ENCODE measurements at regions not wholly inside any gene's neighbourhood (a gene's known extent, or its start where the extent isn't known, plus 50 kb on each side); places are given as distances from the start of the nearest gene placed in this dataset.

GRCh38 chr1:5590717-5591116, 401.5 kb downstream of the NPHP4 start:
- Histone ChIP-seq H3K4me3 (ENCODE audit: low read length) (no peak overlapping the region), H4K20me1 (ENCODE audit: control insufficient read depth, insufficient read depth, low read depth, low read length) (no peaks in the 10 kb centered on the region), H3K79me2 (ENCODE audit: control insufficient read depth, low read length) (no peaks in the 10 kb centered on the region), H3K9me3 (ENCODE audit: control insufficient read depth, insufficient read depth, low read length) (peaks cover 5% of the 10 kb centered on the region; the same call in 1 of the 2 replicates), H3K27ac (ENCODE audit: low read depth, low read length) (no peak overlapping the region), H3K4me2 (ENCODE audit: low read length) (no peak overlapping the region), H3K4me1 (ENCODE audit: control insufficient read depth, low read length) (no peaks in the 10 kb centered on the region), H3K27me3 (ENCODE audit: control insufficient read depth, low read length) (no peaks in the 10 kb centered on the region), H3K9me2 (replicated peaks; ENCODE audit: control insufficient read depth, low read length) (no peaks in the 10 kb centered on the region), H3K36me3 (ENCODE audit: control insufficient read depth, low read length) (no peaks in the 10 kb centered on the region), H3F3A (ENCODE audit: control insufficient read depth, insufficient read depth) (no peaks in the 10 kb centered on the region)
- no peak for TF ChIP-seq EZH2phosphoT487 (IDR thresholded peaks at IDR 0.05; ENCODE audit: borderline replicate concordance, low read length)
- no peak for TF ChIP-seq CTCF (IDR thresholded peaks at IDR 0.05; ENCODE audit: low read depth, low read length, poor library complexity, severe bottlenecking)

GRCh38 chr1:5586629-5587028, 405.6 kb downstream of the NPHP4 start:
- Histone ChIP-seq H3K4me2 (ENCODE audit: low read length) (no peak overlapping the region), H3K9me2 (replicated peaks; ENCODE audit: control insufficient read depth, low read length) (no peaks in the 10 kb centered on the region), H3K9me3 (ENCODE audit: control insufficient read depth, insufficient read depth, low read length) (peaks cover 5% of the 10 kb centered on the region; the same call in 1 of the 2 replicates), H3K36me3 (ENCODE audit: control insufficient read depth, low read length) (no peaks in the 10 kb centered on the region), H3K27me3 (ENCODE audit: control insufficient read depth, low read length) (no peaks in the 10 kb centered on the region), H3K4me3 (ENCODE audit: low read length) (no peak overlapping the region), H3F3A (ENCODE audit: control insufficient read depth, insufficient read depth) (no peaks in the 10 kb centered on the region), H3K79me2 (ENCODE audit: control insufficient read depth, low read length) (no peaks in the 10 kb centered on the region), H3K27ac (ENCODE audit: low read depth, low read length) (no peak overlapping the region), H3K4me1 (ENCODE audit: control insufficient read depth, low read length) (no peaks in the 10 kb centered on the region), H4K20me1 (ENCODE audit: control insufficient read depth, insufficient read depth, low read depth, low read length) (no peaks in the 10 kb centered on the region)
- TF ChIP-seq CTCF (IDR thresholded peaks at IDR 0.05; ENCODE audit: low read depth, low read length, poor library complexity, severe bottlenecking) (no peak), EZH2phosphoT487 (IDR thresholded peaks at IDR 0.05; ENCODE audit: borderline replicate concordance, low read length) (no peak)

GRCh38 chr1:5585256-5585655, 407.0 kb downstream of the NPHP4 start:
- H3K9me2 ChIP-seq (replicated peaks; ENCODE audit: control insufficient read depth, low read length) = no peaks in the 10 kb centered on the region
- no peak overlapping the region for H3K27ac ChIP-seq (ENCODE audit: low read depth, low read length)
- H3K79me2 ChIP-seq (ENCODE audit: control insufficient read depth, low read length) = no peaks in the 10 kb centered on the region

More at GRCh38 chr1:5585256-5585655, 407.0 kb downstream of the NPHP4 start:
- Histone ChIP-seq H3K9me3 (ENCODE audit: control insufficient read depth, insufficient read depth, low read length) (no peaks in the 10 kb centered on the region), H4K20me1 (ENCODE audit: control insufficient read depth, insufficient read depth, low read depth, low read length) (no peaks in the 10 kb centered on the region), H3K4me3 (ENCODE audit: low read length) (no peak overlapping the region), H3K27me3 (ENCODE audit: control insufficient read depth, low read length) (no peaks in the 10 kb centered on the region), H3F3A (ENCODE audit: control insufficient read depth, insufficient read depth) (no peaks in the 10 kb centered on the region), H3K36me3 (ENCODE audit: control insufficient read depth, low read length) (no peaks in the 10 kb centered on the region), H3K4me1 (ENCODE audit: control insufficient read depth, low read length) (no peaks in the 10 kb centered on the region), H3K4me2 (ENCODE audit: low read length) (no peak overlapping the region)
- no peak for TF ChIP-seq CTCF (IDR thresholded peaks at IDR 0.05; ENCODE audit: low read depth, low read length, poor library complexity, severe bottlenecking)

Data from DOHH2 (cell line).